ENCODE measurements at regions not wholly inside any gene's neighbourhood (a gene's known extent, or its start where the extent isn't known, plus 50 kb on each side); places are given as distances from the start of the nearest gene placed in this dataset.

GRCh38 chr18:67586101-67586500 lies 69.6 kb upstream of the DSEL start:
- DNase-seq (ENCODE audit: low read depth): no peak

GRCh38 chr18:67583621-67584020 lies 67.1 kb upstream of the DSEL start:
- DNase-seq (ENCODE audit: low read depth): no peak

GRCh38 chr18:67582488-67582887 lies 66.0 kb upstream of the DSEL start:
- no peak for DNase-seq (ENCODE audit: low read depth)

- no peak for DNase-seq (ENCODE audit: low read depth)
Measured at GRCh38 chr18:67581178-67581577, 64.7 kb upstream of the DSEL start.

GRCh38 chr18:67577386-67577785 lies 60.9 kb upstream of the DSEL start:
- no peak for DNase-seq (ENCODE audit: low read depth)

- no peak for DNase-seq (ENCODE audit: low read depth)
Measured at GRCh38 chr18:67574749-67575148, 58.2 kb upstream of the DSEL start.

GRCh38 chr18:67568166-67568565 lies 51.6 kb upstream of the DSEL start:
- DNase-seq (ENCODE audit: low read depth): no peak
